ENCODE measurements at regions not wholly inside any gene's neighbourhood (a gene's known extent, or its start where the extent isn't known, plus 50 kb on each side); places are given as distances from the start of the nearest gene placed in this dataset.

DNA sequence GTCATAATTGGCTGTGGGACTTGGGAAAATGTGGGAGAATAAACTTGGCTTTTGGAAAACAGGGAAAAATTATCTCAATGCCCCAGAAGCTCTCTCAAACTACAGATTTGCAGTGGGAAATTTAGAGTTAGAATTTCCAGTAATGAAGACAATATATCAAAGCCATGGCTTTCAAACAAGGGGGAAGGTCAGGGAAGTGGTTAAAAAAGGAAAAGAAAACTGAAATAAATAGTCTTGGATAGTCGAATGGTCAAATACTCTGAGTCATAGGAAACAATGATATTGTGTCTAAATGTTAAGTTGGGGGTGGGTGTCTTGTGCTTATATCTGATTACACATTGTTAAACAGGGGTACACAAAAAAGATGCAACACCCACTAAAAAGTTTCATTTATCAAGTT, 272.4 kb upstream of the COL8A1 start:
- TF ChIP-seq, protein P1, sequence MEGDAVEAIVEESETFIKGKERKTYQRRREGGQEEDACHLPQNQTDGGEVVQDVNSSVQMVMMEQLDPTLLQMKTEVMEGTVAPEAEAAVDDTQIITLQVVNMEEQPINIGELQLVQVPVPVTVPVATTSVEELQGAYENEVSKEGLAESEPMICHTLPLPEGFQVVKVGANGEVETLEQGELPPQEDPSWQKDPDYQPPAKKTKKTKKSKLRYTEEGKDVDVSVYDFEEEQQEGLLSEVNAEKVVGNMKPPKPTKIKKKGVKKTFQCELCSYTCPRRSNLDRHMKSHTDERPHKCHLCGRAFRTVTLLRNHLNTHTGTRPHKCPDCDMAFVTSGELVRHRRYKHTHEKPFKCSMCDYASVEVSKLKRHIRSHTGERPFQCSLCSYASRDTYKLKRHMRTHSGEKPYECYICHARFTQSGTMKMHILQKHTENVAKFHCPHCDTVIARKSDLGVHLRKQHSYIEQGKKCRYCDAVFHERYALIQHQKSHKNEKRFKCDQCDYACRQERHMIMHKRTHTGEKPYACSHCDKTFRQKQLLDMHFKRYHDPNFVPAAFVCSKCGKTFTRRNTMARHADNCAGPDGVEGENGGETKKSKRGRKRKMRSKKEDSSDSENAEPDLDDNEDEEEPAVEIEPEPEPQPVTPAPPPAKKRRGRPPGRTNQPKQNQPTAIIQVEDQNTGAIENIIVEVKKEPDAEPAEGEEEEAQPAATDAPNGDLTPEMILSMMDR (IDR thresholded peaks at IDR 0.05; ENCODE audit: low read depth, low read length, missing control alignments), result no peak

DNA sequence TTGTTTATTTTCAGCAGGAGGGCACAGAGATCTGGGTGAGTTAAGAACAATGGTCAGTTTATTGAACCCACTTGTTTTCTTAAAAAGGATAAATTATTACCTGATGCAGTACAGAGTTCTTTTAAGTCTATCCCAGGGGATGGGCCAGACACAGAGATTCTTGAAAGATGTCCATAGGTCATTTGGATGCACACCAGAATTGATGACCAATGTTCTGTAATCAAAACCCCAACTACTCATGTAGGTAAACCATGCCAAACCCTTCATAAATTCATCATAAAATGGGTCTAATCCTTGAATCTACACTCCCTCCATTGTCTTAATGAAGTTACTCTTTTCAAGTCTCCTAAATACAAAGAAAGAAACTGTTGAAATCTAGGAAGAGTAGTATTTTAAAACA, 273.0 kb upstream of the COL8A1 start:
- TF ChIP-seq, protein P1 (IDR thresholded peaks at IDR 0.05; ENCODE audit: low read depth, low read length, missing control alignments), result no peak
- H3K27ac ChIP-seq, result no peak overlapping the region
- DNase-seq, result no peak
- H3K4me3 ChIP-seq (ENCODE audit: low read depth, low read length), result no peak overlapping the region
- H3K27me3 ChIP-seq (replicated peaks), result no peaks in the 10 kb centered on the region
- in situ Hi-C loops (cut with HindIII; ENCODE audit: low pct_ligation_motif_present, low sequenced_read_pairs), result no loop called here
- no peaks in the 10 kb centered on the region for H3K36me3 ChIP-seq (replicated peaks)

More for the DNA sequence above, 272.4 kb upstream of the COL8A1 start:
- Histone ChIP-seq H3K36me3 (replicated peaks) (no peaks in the 10 kb centered on the region), H3K27ac (no peak overlapping the region), H3K4me3 (ENCODE audit: low read depth, low read length) (no peak overlapping the region), H3K27me3 (replicated peaks) (no peaks in the 10 kb centered on the region)
- in situ Hi-C loops (cut with HindIII; ENCODE audit: low pct_ligation_motif_present, low sequenced_read_pairs), result no loop called here
- DNase-seq, result no peak

DNA sequence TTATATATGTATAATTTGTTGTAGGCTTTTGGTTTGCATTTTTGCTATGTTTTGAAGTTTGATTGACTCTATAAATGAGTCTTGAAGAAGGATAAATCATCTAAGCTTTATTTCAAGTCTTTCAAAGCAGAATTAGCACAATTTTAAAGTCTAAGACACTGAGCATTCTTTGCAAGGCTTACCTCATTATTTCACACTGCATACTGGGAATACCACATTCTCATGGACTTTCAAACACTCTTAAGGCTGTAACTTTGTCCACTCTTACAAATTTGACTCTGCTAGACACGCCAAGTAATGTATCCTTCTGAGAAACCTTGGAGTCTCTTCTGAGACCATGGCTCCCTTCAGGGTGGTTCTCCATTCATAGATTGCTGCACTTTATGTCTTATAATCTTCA, 281.3 kb upstream of the COL8A1 start:
- in situ Hi-C loops (cut with HindIII; ENCODE audit: low pct_ligation_motif_present, low sequenced_read_pairs), result no loop called here
- no peaks in the 10 kb centered on the region for H3K36me3 ChIP-seq (replicated peaks)
- DNase-seq, result no peak
- TF ChIP-seq, protein P1 (IDR thresholded peaks at IDR 0.05; ENCODE audit: low read depth, low read length, missing control alignments), result no peak
- no peak overlapping the region for H3K4me3 ChIP-seq (ENCODE audit: low read depth, low read length)
- H3K27ac ChIP-seq, result no peak overlapping the region
- no peaks in the 10 kb centered on the region for H3K27me3 ChIP-seq (replicated peaks)

DNA sequence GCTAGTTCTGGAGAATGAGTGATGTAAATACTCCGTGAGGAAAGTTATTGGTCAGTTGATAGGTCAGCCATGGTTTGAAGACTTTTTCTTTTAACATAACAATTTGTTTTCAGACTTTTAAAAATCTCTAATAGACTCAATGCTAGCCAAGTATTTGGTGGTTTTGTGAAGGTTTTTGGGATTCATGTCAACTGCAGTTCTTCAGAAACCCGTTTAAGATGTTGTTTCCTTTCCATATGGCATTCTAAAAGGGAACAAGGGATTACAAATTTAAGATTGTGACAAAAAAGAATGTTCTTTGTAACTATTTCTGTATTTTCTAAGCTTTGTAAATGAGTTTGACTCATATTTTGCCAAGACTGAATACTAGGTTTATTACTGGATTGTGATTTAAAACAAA, 281.7 kb upstream of the COL8A1 start:
- TF ChIP-seq, protein P1 (IDR thresholded peaks at IDR 0.05; ENCODE audit: low read depth, low read length, missing control alignments), result no peak
- in situ Hi-C loops (cut with HindIII; ENCODE audit: low pct_ligation_motif_present, low sequenced_read_pairs), result no loop called here
- DNase-seq, result no peak

DNA sequence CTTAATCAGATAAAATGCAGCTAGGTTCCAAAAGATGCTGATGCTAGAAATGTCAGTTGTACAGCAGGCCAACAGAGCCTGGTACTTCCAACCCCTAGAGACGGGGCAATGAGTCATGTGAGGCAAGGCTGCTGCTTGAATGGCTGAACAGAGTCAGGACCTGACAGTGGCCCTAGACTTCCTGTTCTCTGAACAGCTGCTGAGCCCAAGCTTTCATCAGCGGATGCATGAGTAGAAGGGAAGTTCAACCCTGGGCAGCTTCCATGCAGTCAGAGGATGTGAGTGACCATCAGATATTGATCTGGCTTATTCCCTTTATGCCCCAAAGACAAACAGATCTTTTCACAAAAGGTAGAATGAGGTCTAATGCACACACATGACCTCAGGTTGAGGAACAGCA, 282.9 kb upstream of the COL8A1 start:
- no peak for DNase-seq
- in situ Hi-C loops (cut with HindIII; ENCODE audit: low pct_ligation_motif_present, low sequenced_read_pairs), result no loop called here

More for the DNA sequence above, 281.7 kb upstream of the COL8A1 start:
- H3K27ac ChIP-seq, result no peak overlapping the region
- H3K36me3 ChIP-seq (replicated peaks), result no peaks in the 10 kb centered on the region
- no peaks in the 10 kb centered on the region for H3K27me3 ChIP-seq (replicated peaks)
- no peak overlapping the region for H3K4me3 ChIP-seq (ENCODE audit: low read depth, low read length)

DNA sequence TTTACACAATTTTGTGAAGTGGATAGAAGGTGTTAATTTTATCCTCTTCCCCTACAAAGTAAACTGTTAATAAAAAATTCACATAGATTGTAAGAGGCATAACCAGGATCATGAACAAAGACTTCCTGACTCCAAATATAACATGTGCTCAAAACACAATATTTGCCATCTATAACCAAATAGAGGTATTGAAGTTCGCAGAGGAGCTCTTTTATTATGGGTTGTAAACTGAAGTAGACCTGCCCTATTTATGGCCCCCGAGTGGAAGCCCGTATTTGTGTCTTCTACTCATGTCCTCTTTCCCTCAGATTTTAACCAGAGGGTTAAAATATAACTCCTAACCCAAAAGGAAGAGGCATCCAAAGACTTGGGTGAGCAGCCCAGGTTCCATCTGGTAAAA, 285.6 kb upstream of the COL8A1 start:
- Histone ChIP-seq H3K27ac (no peak overlapping the region), H3K4me3 (ENCODE audit: low read depth, low read length) (no peak overlapping the region), H3K36me3 (replicated peaks) (no peaks in the 10 kb centered on the region), H3K27me3 (replicated peaks) (no peaks in the 10 kb centered on the region)
- TF ChIP-seq, protein P1 (IDR thresholded peaks at IDR 0.05; ENCODE audit: low read depth, low read length, missing control alignments), result no peak
- DNase-seq, result no peak
- in situ Hi-C loops (cut with HindIII; ENCODE audit: low pct_ligation_motif_present, low sequenced_read_pairs), result no loop called here

More for the DNA sequence above, 282.9 kb upstream of the COL8A1 start:
- TF ChIP-seq, protein P1 (IDR thresholded peaks at IDR 0.05; ENCODE audit: low read depth, low read length, missing control alignments), result no peak
- no peaks in the 10 kb centered on the region for H3K36me3 ChIP-seq (replicated peaks)
- no peak overlapping the region for H3K4me3 ChIP-seq (ENCODE audit: low read depth, low read length)
- H3K27me3 ChIP-seq (replicated peaks), result no peaks in the 10 kb centered on the region
- H3K27ac ChIP-seq, result no peak overlapping the region
